ENCODE measurements at regions not wholly inside any gene's neighbourhood (a gene's known extent, or its start where the extent isn't known, plus 50 kb on each side); places are given as distances from the start of the nearest gene placed in this dataset.

- H3K36me3 ChIP-seq (ENCODE audit: control insufficient read depth in 2 of 2, insufficient read depth in 1 of 2, low read length in 2 of 2) = no peaks in the 10 kb centered on the region
- ChIA-PET POLR2A (interaction anchor here (0.6 to 4.1 kb wide), 7 partner anchors 7 to 119 kb away, joined by 3 to 78 read pairs (median 5); partner anchors contain the start of gene SERTAD2), CTCF (interaction anchor here (0.9 kb wide), 1 partner anchor 96 kb away, joined by 5 read pairs; no protein-coding TSS in a partner anchor)
- peak overlapping the region; percentile 92 for H3K27ac ChIP-seq (ENCODE audit: extremely low read depth, low read depth, low read length)
- peak overlapping the region; percentile 64 for H3K4me3 ChIP-seq (ENCODE audit: low read depth, low read length)
- no peak for TF ChIP-seq ZNF248 (tag by site-specific recombination; IDR thresholded peaks at IDR 0.05)
- peak; percentile 75 for TF ChIP-seq ZNF366 (tag by site-specific recombination; conservative IDR thresholded peaks at IDR 0.05)
- no peak for TF ChIP-seq ZNF174 (tag by site-specific recombination; IDR thresholded peaks at IDR 0.05)
- peak; percentile 89; the same call in 1 of the 2 replicates for TF ChIP-seq ZNF362 (tag by site-specific recombination; IDR thresholded peaks at IDR 0.05)
- TF ChIP-seq ZNF335 (tag by site-specific recombination; conservative IDR thresholded peaks at IDR 0.05) = peak; percentile 28; the same call in 1 of the 2 replicates
- 0 out of 2 replicates have a peak, but pooled peaks have one; percentile 5 for TF ChIP-seq PRDM1 (tag by site-specific recombination; IDR thresholded peaks at IDR 0.05)
- no peak for TF ChIP-seq ZNF548 (tag by site-specific recombination; IDR thresholded peaks at IDR 0.05)
- peaks cover 9% of the 10 kb centered on the region for H3K4me1 ChIP-seq (ENCODE audit: control insufficient read depth, insufficient read depth, low read length)
- H3K9me3 ChIP-seq (ENCODE audit: control insufficient read depth, insufficient read depth, low read depth, low read length) = no peaks in the 10 kb centered on the region
These were observed 114.8 kb upstream of the SERTAD2 start for GRCh38 chr2:64768491-64769005.

- TF ChIP-seq ZNF610 (tag by site-specific recombination; IDR thresholded peaks at IDR 0.05; ENCODE audit: borderline replicate concordance) = no peak
- TF ChIP-seq ZFHX2 (tag by site-specific recombination; conservative IDR thresholded peaks at IDR 0.05) = peak; percentile 25; the same call in 1 of the 2 replicates
- TF ChIP-seq HIC1 (tag by site-specific recombination; IDR thresholded peaks at IDR 0.05) = no peak
- no peak for TF ChIP-seq ZNF416 (tag by site-specific recombination; IDR thresholded peaks at IDR 0.05)
- 0 out of 2 replicates have a peak, but pooled peaks have one; percentile 34 for TF ChIP-seq EGR2 (tag by site-specific recombination; IDR thresholded peaks at IDR 0.05; ENCODE audit: low read depth)
- TF ChIP-seq ZBTB17 (tag by site-specific recombination; IDR thresholded peaks at IDR 0.05) = 0 out of 2 replicates have a peak, but pooled peaks have one; percentile 33
- H3K9me3 ChIP-seq (ENCODE audit: control insufficient read depth, insufficient read depth, low read depth, low read length) = no peaks in the 10 kb centered on the region
- H3K36me3 ChIP-seq (ENCODE audit: control insufficient read depth in 2 of 2, insufficient read depth in 1 of 2, low read length in 2 of 2) = no peaks in the 10 kb centered on the region
- H3K27ac ChIP-seq (ENCODE audit: extremely low read depth, low read depth, low read length) = no peak overlapping the region
- H3K4me1 ChIP-seq (ENCODE audit: control insufficient read depth, insufficient read depth, low read length) = peaks cover 9% of the 10 kb centered on the region
- ChIA-PET POLR2A (interaction anchor here (0.7 to 4.1 kb wide), 4 partner anchors 10 to 115 kb away, joined by 4 to 78 read pairs (median 6); partner anchors contain the start of gene SERTAD2), CTCF (interaction anchor here (0.6 to 1.5 kb wide), 4 partner anchors 11 to 124 kb away, joined by 3 to 6 read pairs (median 4); no protein-coding TSS in a partner anchor)
- no peak overlapping the region for H3K4me3 ChIP-seq (ENCODE audit: low read depth, low read length)
These were observed 115.8 kb upstream of the SERTAD2 start for GRCh38 chr2:64769392-64770044.

- CTCF ChIA-PET = interaction anchor here (0.6 to 1.5 kb wide), 4 partner anchors 10 to 125 kb away, joined by 3 to 6 read pairs (median 4); no protein-coding TSS in a partner anchor
- no peak overlapping the region for H3K27ac ChIP-seq (ENCODE audit: extremely low read depth, low read depth, low read length)
- POLR2A ChIA-PET = interaction anchor here (1.1 to 4.1 kb wide), 3 partner anchors 9 to 116 kb away, joined by 4 to 78 read pairs (median 7); partner anchors contain the start of gene SERTAD2
- no peak for TF ChIP-seq ZNF280C (tag by site-specific recombination; IDR thresholded peaks at IDR 0.05)
- TF ChIP-seq PRDM10 (tag by site-specific recombination; IDR thresholded peaks at IDR 0.05) = peak; percentile 65
- no peak for TF ChIP-seq ZFP69B (tag by site-specific recombination; IDR thresholded peaks at IDR 0.05)
- TF ChIP-seq ZNF26 (tag by site-specific recombination; IDR thresholded peaks at IDR 0.05) = no peak
These were observed 116.5 kb upstream of the SERTAD2 start for GRCh38 chr2:64770137-64770780.

More at GRCh38 chr2:64770137-64770780, 116.5 kb upstream of the SERTAD2 start:
- no peaks in the 10 kb centered on the region for H3K9me3 ChIP-seq (ENCODE audit: control insufficient read depth, insufficient read depth, low read depth, low read length)
- H3K36me3 ChIP-seq (ENCODE audit: control insufficient read depth in 2 of 2, insufficient read depth in 1 of 2, low read length in 2 of 2) = no peaks in the 10 kb centered on the region
- H3K4me1 ChIP-seq (ENCODE audit: control insufficient read depth, insufficient read depth, low read length) = peaks cover 9% of the 10 kb centered on the region
- H3K4me3 ChIP-seq (ENCODE audit: low read depth, low read length) = no peak overlapping the region

Measured in HEK293 (cell line).